Endothelial cell of umbilical vein (primary cell): ENCODE measurements at regions not wholly inside any gene's neighbourhood (a gene's known extent, or its start where the extent isn't known, plus 50 kb on each side); places are given as distances from the start of the nearest gene placed in this dataset.

Experiments
- CTCF ChIP-seq, 2 donors: IDR thresholded peaks; 1 replicate in 1 of 2; 2 replicates in 1 of 2; pipeline ENCODE4 v1.5.1; 2011; ENCODE audit warnings: low read length in 2 of 2, mild to moderate bottlenecking in 2 of 2, moderate library complexity in 2 of 2, control low read depth in 1 of 2, inconsistent platforms in 1 of 2, low read depth in 1 of 2; ENCODE audit not compliant: insufficient read depth in 1 of 2; ENCODE audit errors: extremely low read depth in 1 of 2
- EZH2 ChIP-seq: IDR thresholded peaks from 2 replicates; pipeline ENCODE4 v1.6.1; 2012; ENCODE audit warnings: borderline replicate concordance, low read depth, mild to moderate bottlenecking, moderate library complexity, low read length, inconsistent platforms; ENCODE audit not compliant: severe bottlenecking
- FOS ChIP-seq: IDR thresholded peaks from 2 replicates; pipeline ENCODE4 v1.6.1; 2011; ENCODE audit warnings: mild to moderate bottlenecking, low read length, moderate library complexity, borderline replicate concordance; ENCODE audit not compliant: insufficient read depth
- GATA2 ChIP-seq: IDR thresholded peaks from 2 replicates; pipeline ENCODE4 v1.7.0; 2011; ENCODE audit warnings: low read depth, mild to moderate bottlenecking, moderate library complexity, mixed read lengths, low read length; ENCODE audit not compliant: insufficient read length, insufficient read depth
- JUN ChIP-seq: IDR thresholded peaks from 2 replicates; pipeline ENCODE4 v1.6.1; 2011; ENCODE audit warnings: borderline replicate concordance, low read depth; ENCODE audit not compliant: insufficient read length, insufficient read depth
- MAX ChIP-seq: IDR thresholded peaks from 2 replicates; pipeline ENCODE4 v1.6.1; 2011; ENCODE audit not compliant: insufficient read depth, insufficient read length
- MYC ChIP-seq: IDR thresholded peaks from one replicate; pipeline ENCODE4 v1.6.1; 2011; ENCODE audit warnings: mild to moderate bottlenecking, low read depth, low read length
- POLR2A ChIP-seq: IDR thresholded peaks from 2 replicates; pipeline ENCODE4 v1.6.1; 2012; ENCODE audit warnings: low read depth, mild to moderate bottlenecking, control low read depth, low read length
- POLR2AphosphoS5 ChIP-seq: IDR thresholded peaks from 2 replicates; pipeline ENCODE4 v1.6.1; 2012; ENCODE audit warnings: low read depth, mild to moderate bottlenecking, control low read depth, low read length, moderate library complexity; ENCODE audit not compliant: insufficient read depth

- no peak for TF ChIP-seq CTCF (IDR thresholded peaks at IDR 0.05; ENCODE audit: extremely low read depth in 1 of 2, insufficient read depth in 1 of 2, low read depth in 1 of 2, low read length in 2 of 2)
- TF ChIP-seq EZH2 = no peak
- no peak for TF ChIP-seq JUN
- TF ChIP-seq POLR2AphosphoS5 = no peak
- TF ChIP-seq MYC = no peak
- TF ChIP-seq POLR2A = no peak
- no peak for TF ChIP-seq FOS
- no peak for TF ChIP-seq MAX
- no peak for TF ChIP-seq GATA2
Observed at GRCh38 chr2:220697011-220697410, 875.1 kb downstream of the EPHA4 start.
